Fibroblast of lung (primary cell): ENCODE measurements at regions not wholly inside any gene's neighbourhood (a gene's known extent, or its start where the extent isn't known, plus 50 kb on each side); places are given as distances from the start of the nearest gene placed in this dataset.

Experiments
- CTCF ChIP-seq, 2 donors: IDR thresholded peaks in 1 of 2; conservative IDR thresholded peaks in 1 of 2; 1 replicate in 1 of 2; 2 replicates in 1 of 2; pipeline ENCODE4 v1.5.1; 2011 to 2012; ENCODE audit warnings: low read length in 2 of 2, control low read depth in 1 of 2, inconsistent platforms in 1 of 2, low read depth in 1 of 2, mild to moderate bottlenecking in 1 of 2
- EZH2 ChIP-seq: IDR thresholded peaks from 2 replicates; pipeline ENCODE4 v1.5.1; 2012; ENCODE audit warnings: low read length, control low read depth, mild to moderate bottlenecking; ENCODE audit errors: missing control alignments

- no peak for TF ChIP-seq CTCF (conservative IDR thresholded peaks at IDR 0.05 in 1 of 2, IDR thresholded peaks at IDR 0.05 in 1 of 2; ENCODE audit: low read depth in 1 of 2, low read length in 2 of 2)
- no peak for TF ChIP-seq EZH2
Observed at GRCh38 chr9:28444637-28445036, 871.4 kb upstream of the C9orf72 start.
